ENCODE measurements at regions not wholly inside any gene's neighbourhood (a gene's known extent, or its start where the extent isn't known, plus 50 kb on each side); places are given as distances from the start of the nearest gene placed in this dataset.

DNA sequence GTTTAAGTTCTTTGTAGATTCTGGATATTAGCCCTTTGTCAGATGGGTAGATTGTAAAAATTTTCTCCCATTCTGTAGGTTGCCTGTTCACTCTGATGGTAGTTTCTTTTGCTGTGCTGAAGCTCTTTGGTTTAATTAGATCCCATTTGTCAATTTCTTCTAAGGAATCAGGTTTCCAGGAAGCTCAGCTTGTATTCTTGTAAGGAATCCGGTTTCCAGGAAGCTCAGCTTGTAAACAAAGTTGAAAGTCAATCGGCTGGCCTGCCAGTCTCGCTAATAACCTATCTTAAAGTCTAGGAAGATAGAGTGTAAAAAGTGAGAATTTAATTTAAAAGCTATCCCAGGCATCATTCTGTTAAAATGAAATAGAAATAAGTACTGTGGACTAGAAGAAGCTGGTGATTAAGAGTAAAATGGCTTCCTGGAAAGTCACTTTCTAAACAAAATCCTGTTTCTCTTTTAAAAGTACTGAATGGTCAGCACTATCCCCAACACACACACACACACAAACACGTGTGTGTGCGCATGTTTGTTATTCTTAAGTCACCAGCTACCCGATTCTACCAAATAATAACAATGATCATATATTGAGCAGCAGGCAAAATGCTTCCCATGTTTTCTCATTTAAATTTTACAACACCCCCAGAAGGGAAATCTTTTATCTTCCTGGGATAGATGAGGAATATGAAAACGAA, 171.7 kb downstream of the PAPSS1 start:
- TF ChIP-seq MYB (IDR thresholded peaks at IDR 0.05; ENCODE audit: borderline replicate concordance, low read depth, low read length), result no peak
- no peak for TF ChIP-seq CTCF (IDR thresholded peaks at IDR 0.05 in 2 of 3, conservative IDR thresholded peaks at IDR 0.05 in 1 of 3; ENCODE audit: control insufficient read depth in 2 of 3, extremely low read depth in 1 of 3, insufficient read depth in 1 of 3, low read depth in 3 of 3, low read length in 3 of 3)
- no peak for TF ChIP-seq EZH2 (IDR thresholded peaks at IDR 0.05; ENCODE audit: borderline replicate concordance, control insufficient read depth, low read depth, low read length)
- no peak for TF ChIP-seq POLR2AphosphoS5 (IDR thresholded peaks at IDR 0.05; ENCODE audit: low read length)
- TF ChIP-seq RCOR1 (conservative IDR thresholded peaks at IDR 0.05; ENCODE audit: low read depth, low read length), result no peak
- no peak for TF ChIP-seq SP1 (IDR thresholded peaks at IDR 0.05; ENCODE audit: low read depth, low read length)
- TF ChIP-seq POLR2A (IDR thresholded peaks at IDR 0.05; ENCODE audit: low read depth, low read length), result no peak
- TF ChIP-seq JUND (IDR thresholded peaks at IDR 0.05; ENCODE audit: low read depth, low read length), result no peak
- TF ChIP-seq TBL1XR1 (IDR thresholded peaks at IDR 0.05; ENCODE audit: low read depth, low read length), result no peak
- TF ChIP-seq SIN3A (IDR thresholded peaks at IDR 0.05; ENCODE audit: low read depth, low read length), result no peak
